Stomach smooth muscle (tissue), 2 donors: ENCODE measurements at regions not wholly inside any gene's neighbourhood (a gene's known extent, or its start where the extent isn't known, plus 50 kb on each side); places are given as distances from the start of the nearest gene placed in this dataset.

Experiments used
- H3K27ac ChIP-seq: one replicate; pipeline ENCODE4 v1.7.0; 2013; ENCODE audit warnings: mild to moderate bottlenecking, low read length, inconsistent platforms
- H3K27me3 ChIP-seq, 2 donors: one replicate each; pipeline ENCODE4 v1.7.0; 2013; ENCODE audit warnings: low read length in 2 of 2; ENCODE audit not compliant: insufficient read depth in 2 of 2, control insufficient read depth in 1 of 2
- H3K36me3 ChIP-seq, 2 donors: one replicate each; pipeline ENCODE4 v1.7.0; 2013; ENCODE audit warnings: low read length in 2 of 2; ENCODE audit not compliant: control insufficient read depth in 2 of 2, insufficient read depth in 2 of 2
- H3K4me1 ChIP-seq: one replicate; pipeline ENCODE4 v1.7.0; 2013; ENCODE audit warnings: low read length; ENCODE audit not compliant: control insufficient read depth, insufficient read depth
- H3K4me3 ChIP-seq, 2 donors: one replicate each; pipeline ENCODE4 v1.7.0; 2013; ENCODE audit warnings: low read length in 2 of 2
- H3K9ac ChIP-seq, 2 donors: one replicate each; pipeline ENCODE4 v1.7.0; 2013; ENCODE audit warnings: low read length in 2 of 2, mild to moderate bottlenecking in 1 of 2
- H3K9me3 ChIP-seq, 2 donors: one replicate each; pipeline ENCODE4 v1.7.0; 2013; ENCODE audit warnings: low read length in 2 of 2; ENCODE audit not compliant: control insufficient read depth in 2 of 2
- donor health status: healthy.
- donor health status: Pancreatic carcinoma.

DNA sequence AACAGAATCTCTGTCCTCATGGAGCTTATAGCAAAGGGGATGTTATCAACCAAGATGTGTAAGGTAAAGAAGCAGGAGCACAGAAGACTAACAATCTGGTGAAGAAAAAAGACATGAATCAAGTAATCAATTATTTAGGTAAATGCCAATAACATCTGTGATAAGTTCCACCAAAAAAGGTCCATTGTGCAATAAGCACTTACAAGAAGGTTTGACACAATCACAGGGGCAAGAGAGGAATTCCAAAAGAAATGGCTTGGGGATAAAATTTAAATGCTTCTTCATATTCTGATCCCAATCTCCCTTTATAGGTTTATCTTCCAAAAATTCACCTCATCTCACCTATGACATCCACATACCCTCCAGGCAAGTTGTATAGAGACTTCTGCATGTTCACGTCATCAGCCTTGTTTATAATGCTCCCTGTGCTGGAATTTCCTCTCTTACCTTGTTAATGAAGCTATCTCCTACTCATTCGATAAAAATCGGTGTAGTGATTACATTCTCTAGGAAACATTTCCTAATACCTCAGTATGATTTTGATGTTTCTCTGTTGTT lies 53.6 kb upstream of the DPT start:
- H3K4me3 ChIP-seq, result no peak overlapping the region
- no peaks in the 10 kb centered on the region for H3K36me3 ChIP-seq
- no peak overlapping the region for H3K9ac ChIP-seq
- H3K27ac ChIP-seq, result no peak overlapping the region
- no peaks in the 10 kb centered on the region for H3K4me1 ChIP-seq
- no peaks in the 10 kb centered on the region for H3K27me3 ChIP-seq
- H3K9me3 ChIP-seq, result no peaks in the 10 kb centered on the region

DNA sequence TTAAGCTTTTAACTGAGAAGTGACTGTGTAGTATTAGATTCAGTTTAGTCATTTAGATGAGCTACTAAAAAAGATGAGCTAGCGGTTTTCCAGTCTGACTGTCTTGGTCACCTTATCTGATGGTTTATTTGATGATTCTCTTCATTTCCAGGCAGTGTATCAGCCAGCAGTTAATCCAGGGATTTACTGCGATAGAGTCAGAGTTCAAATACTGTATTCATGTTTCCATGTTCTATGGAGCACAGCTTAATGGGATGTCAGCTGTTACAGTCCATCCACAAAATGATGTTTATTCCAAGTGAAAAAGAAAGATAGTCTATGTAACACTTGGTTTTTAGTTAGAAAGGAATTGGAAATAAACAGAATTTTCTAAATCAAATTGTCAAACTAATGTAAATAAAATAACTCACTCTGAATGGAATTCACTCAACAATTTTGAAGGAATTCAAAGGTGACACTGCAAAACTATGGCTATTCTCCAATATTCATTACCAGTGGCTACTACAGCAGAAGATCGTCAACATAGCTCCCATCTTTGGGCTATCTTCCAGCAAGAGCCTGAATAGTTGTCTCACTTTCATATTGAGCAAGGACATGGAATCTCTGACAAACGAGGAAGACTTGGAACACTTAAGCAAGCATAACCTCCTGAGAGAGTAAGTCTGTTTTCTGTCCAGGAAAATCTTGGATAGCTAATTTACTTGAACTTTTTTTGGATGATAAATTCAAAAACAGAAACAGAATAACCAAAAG lies 54.6 kb upstream of the DPT start:
- H3K9ac ChIP-seq, result no peak overlapping the region
- H3K27me3 ChIP-seq, result no peaks in the 10 kb centered on the region
- no peaks in the 10 kb centered on the region for H3K4me1 ChIP-seq
- H3K4me3 ChIP-seq, result no peak overlapping the region
- no peaks in the 10 kb centered on the region for H3K9me3 ChIP-seq
- H3K36me3 ChIP-seq, result no peaks in the 10 kb centered on the region
- no peak overlapping the region for H3K27ac ChIP-seq

DNA sequence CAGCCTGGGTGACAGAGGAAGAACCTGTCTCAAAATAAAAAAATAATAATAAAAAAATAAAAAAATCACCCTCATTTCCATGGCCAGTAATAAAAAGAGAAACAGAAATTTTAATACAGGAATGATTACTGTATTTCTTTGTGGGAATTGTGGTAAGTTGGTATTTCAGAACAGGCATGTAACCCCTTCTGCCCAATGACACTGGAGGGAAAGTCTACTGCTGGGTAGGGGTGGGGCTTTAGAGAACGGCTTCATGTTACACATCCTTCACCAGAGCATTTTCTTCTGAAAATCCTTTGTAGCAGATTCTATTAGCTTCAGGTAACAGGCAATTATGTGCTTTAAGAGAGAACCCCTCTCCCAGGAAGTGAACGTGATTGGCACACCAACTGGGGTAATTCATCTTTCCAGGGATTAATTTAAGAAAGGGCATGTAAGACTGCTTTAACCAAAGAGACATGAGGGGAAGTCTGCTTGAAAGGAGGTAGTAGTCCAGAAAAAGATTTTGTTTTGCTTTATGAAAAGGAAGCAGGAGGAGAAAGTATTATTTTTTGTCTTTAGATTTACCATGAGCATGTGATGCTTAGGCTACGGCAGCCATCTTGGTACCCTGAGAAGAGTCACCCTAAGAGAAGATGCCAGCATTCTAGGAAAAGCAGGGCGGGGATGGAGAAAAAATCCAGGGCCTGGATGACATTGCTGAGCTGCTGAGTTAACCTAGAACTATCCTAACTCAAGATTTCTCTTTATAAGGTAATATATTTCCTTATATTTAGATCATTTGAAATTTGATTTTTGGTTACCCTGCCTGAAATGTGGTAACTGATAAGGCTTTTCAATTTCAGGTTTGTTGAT lies 57.7 kb upstream of the DPT start:
- no peaks in the 10 kb centered on the region for H3K27me3 ChIP-seq
- no peak overlapping the region for H3K9ac ChIP-seq
- no peaks in the 10 kb centered on the region for H3K36me3 ChIP-seq
- H3K4me3 ChIP-seq, result no peak overlapping the region
- H3K27ac ChIP-seq, result no peak overlapping the region
- H3K9me3 ChIP-seq, result no peaks in the 10 kb centered on the region
- H3K4me1 ChIP-seq, result no peaks in the 10 kb centered on the region

DNA sequence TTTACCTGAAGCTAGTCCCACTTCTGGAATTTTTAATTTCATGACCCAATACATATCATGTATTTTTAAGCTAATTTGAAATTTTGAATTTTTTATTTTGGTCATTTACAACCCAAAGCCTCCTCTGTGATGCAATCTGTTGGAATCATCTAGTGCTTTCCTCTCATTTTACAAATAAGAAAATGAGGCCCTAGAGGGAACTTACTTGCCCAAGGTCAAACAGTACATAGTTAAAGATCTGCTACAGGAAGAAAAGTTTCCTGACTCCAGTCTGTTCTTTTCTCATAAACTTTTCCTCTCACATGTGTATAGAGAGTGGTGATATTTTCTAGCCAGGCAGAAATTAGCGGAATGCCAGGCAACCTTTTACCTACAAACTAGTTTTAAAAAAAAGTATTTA lies 59.3 kb upstream of the DPT start:
- H3K9ac ChIP-seq, result no peak overlapping the region
- no peaks in the 10 kb centered on the region for H3K27me3 ChIP-seq
- no peaks in the 10 kb centered on the region for H3K9me3 ChIP-seq
- no peak overlapping the region for H3K4me3 ChIP-seq
- H3K27ac ChIP-seq, result no peak overlapping the region
- H3K36me3 ChIP-seq, result no peaks in the 10 kb centered on the region
- H3K4me1 ChIP-seq, result no peaks in the 10 kb centered on the region

DNA sequence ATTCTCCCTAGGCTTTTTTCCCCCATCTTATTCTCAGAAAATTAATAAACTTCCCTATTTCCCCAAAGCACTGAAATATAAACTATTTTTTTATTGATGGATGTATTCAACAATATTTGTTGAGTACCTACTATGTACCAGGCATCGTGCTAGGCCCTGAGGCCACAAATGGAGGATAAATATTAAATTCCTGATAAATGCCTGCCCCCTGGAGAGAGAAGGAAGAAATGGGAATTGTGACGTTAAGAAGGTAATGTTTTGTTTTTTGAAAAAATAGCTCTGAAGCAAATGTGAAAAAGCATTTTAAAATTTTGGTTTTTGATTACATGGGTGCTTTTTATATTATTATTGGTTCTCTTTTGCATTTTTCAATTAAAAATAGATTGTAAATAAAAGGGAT lies 60.5 kb upstream of the DPT start:
- Histone ChIP-seq H3K4me3 (no peak overlapping the region), H3K9ac (no peak overlapping the region), H3K9me3 (no peaks in the 10 kb centered on the region), H3K27me3 (no peaks in the 10 kb centered on the region), H3K4me1 (no peaks in the 10 kb centered on the region), H3K27ac (no peak overlapping the region), H3K36me3 (no peaks in the 10 kb centered on the region)

DNA sequence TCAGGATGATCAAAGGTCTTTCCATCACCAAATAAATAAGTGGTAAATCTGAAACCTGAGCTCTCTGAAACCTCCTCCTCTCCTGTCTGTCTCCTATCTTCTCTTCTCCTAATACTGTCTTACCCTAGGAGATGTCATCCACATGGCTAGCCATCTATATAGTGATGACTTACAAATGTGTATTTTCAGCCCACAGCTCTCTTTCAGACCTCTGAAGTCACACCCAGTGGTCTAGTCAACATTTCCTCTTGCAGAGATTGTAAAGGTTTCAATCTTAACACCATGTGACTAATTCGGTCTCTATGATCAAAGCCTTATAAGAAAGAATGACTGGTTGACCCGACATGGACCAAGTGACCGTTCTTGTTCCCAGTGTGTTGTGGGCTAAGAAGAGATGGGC lies 63.1 kb upstream of the DPT start:
- no peaks in the 10 kb centered on the region for H3K4me1 ChIP-seq
- no peaks in the 10 kb centered on the region for H3K27me3 ChIP-seq
- H3K9ac ChIP-seq, result no peak overlapping the region
- no peak overlapping the region for H3K27ac ChIP-seq
- no peaks in the 10 kb centered on the region for H3K36me3 ChIP-seq
- no peaks in the 10 kb centered on the region for H3K9me3 ChIP-seq
- no peak overlapping the region for H3K4me3 ChIP-seq

DNA sequence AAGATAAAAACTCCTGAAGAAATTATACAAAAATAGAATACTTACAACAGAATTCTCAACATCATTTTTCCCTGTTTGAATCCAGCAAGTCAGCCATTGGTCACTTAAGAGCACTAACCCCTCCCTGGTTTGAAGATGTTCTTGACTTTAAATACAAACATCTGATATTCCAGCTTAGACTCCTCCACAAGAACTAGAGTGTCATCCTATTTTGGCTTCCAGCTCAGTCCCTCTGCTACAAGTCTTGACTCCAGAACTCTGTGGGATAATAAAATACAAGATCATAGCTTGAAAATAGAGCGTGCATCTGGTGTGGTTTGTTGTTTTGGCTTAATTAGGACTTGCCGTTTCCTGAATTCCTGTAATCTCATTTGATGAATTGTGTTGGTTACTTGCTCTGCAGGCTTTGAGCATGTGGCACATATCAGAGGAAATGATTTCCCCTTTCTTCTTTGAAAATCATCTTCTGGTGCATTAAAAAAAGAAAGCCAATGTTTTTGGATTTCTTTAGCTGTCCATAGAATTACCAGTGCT lies 63.7 kb upstream of the DPT start:
- Histone ChIP-seq H3K9ac (no peak overlapping the region), H3K27me3 (no peaks in the 10 kb centered on the region), H3K9me3 (no peaks in the 10 kb centered on the region), H3K27ac (no peak overlapping the region), H3K4me1 (no peaks in the 10 kb centered on the region), H3K36me3 (no peaks in the 10 kb centered on the region), H3K4me3 (no peak overlapping the region)

DNA sequence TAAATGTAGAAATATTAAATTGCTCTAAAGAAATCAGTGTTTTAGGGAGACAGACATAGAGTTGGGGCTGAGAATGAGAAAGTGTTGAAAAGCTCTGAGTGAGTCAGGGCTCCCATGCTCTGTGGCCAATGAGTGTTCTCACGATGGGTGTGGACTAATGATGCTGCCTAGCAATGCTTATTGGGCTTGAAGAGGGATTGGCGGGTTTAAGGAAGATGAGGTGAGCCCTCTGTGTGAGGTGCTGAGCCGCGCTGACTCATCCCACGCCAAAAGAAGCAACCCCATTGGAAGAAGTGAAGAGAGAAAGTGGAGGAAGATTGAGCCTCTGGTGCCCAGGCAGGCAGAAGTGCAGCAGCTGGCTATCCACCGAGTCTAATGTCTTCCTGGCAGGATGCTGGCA lies 65.1 kb upstream of the DPT start:
- H3K9me3 ChIP-seq, result no peaks in the 10 kb centered on the region
- no peaks in the 10 kb centered on the region for H3K36me3 ChIP-seq
- no peaks in the 10 kb centered on the region for H3K4me1 ChIP-seq
- no peak overlapping the region for H3K9ac ChIP-seq
- H3K27me3 ChIP-seq, result no peaks in the 10 kb centered on the region
- no peak overlapping the region for H3K4me3 ChIP-seq
- no peak overlapping the region for H3K27ac ChIP-seq

DNA sequence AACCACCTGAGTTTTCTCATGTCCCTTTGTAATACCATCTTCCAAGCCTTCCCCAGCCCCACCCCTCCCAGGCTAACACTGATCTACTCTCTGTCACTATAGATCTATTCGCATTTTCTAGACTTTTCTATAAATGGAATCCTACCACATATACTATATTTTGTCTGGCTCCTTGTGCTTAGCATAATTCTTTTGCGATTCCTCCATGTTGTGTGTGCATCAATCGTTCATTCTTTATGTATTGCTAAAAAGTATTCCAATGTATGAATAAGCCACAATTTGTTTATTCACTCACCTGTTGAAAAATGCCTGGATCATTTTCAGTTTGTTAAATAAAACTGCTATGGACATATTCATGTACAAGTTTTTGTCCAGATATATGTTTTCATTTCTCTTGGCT lies 66.7 kb upstream of the DPT start:
- no peaks in the 10 kb centered on the region for H3K36me3 ChIP-seq
- H3K27me3 ChIP-seq, result no peaks in the 10 kb centered on the region
- no peak overlapping the region for H3K9ac ChIP-seq
- no peak overlapping the region for H3K4me3 ChIP-seq
- no peak overlapping the region for H3K27ac ChIP-seq
- H3K9me3 ChIP-seq, result no peaks in the 10 kb centered on the region
- H3K4me1 ChIP-seq, result no peaks in the 10 kb centered on the region

DNA sequence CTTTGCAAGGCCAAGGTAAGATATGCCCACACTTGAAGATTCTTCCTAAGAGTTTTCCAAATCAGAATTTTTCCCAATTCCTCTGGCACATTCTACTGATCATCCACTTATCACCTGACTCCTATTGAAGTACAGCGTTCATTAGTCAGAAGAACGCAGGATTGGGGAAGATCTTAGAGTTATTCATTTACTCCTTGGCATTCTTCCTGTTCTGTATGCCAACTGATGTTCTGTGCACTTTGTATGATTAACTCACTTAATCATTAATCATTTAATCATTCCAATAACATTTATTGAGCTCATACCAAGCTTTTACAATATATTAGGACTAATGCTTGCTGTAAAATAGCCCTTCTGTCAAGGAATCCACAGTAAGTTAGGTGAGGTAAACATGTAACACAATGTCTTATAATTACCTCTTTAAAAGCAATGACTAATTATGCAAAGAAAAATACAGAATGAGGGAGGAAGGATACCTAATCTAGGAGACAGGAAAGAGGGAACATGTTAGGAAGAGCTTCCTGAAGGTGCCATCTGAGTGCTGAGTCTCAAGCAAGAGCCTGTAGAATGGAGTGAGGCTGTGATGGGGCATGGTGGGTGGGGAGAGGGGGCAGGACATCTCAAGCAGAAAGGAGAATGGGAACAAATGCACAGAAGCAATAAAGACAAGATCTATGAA lies 71.1 kb upstream of the DPT start:
- H3K4me3 ChIP-seq, result no peak overlapping the region
- no peaks in the 10 kb centered on the region for H3K27me3 ChIP-seq
- H3K9ac ChIP-seq, result no peak overlapping the region
- no peaks in the 10 kb centered on the region for H3K9me3 ChIP-seq
- H3K36me3 ChIP-seq, result no peaks in the 10 kb centered on the region
- H3K4me1 ChIP-seq, result no peaks in the 10 kb centered on the region
- no peak overlapping the region for H3K27ac ChIP-seq
